ENCODE measurements at regions not wholly inside any gene's neighbourhood (a gene's known extent, or its start where the extent isn't known, plus 50 kb on each side); places are given as distances from the start of the nearest gene placed in this dataset.

GRCh38 chr2:10985901-10986535 is 74.3 kb downstream of the KCNF1 start:
- no peak for DNase-seq

- no peak for DNase-seq
Observed at GRCh38 chr2:10987439-10987838, 75.7 kb downstream of the KCNF1 start.

- no peak for DNase-seq
Observed at GRCh38 chr2:10987861-10988260, 76.1 kb downstream of the KCNF1 start.

GRCh38 chr2:10989151-10989550 is 77.4 kb downstream of the KCNF1 start:
- no peak for DNase-seq

- no peak for DNase-seq
Observed at GRCh38 chr2:10989782-10990181, 78.0 kb downstream of the KCNF1 start.

- no peak for DNase-seq
Observed at GRCh38 chr2:10990561-10991111, 78.9 kb downstream of the KCNF1 start.

GRCh38 chr2:10992023-10992791 is 80.5 kb downstream of the KCNF1 start:
- no peak for DNase-seq

GRCh38 chr2:10993001-10993481 is 81.3 kb downstream of the KCNF1 start:
- DNase-seq, result no peak

GRCh38 chr2:10995366-10995970 is 83.7 kb downstream of the KCNF1 start:
- DNase-seq, result no peak

- no peak for DNase-seq
Observed at GRCh38 chr2:11004199-11004598, 92.5 kb downstream of the KCNF1 start.

GRCh38 chr2:11005032-11005431 is 93.3 kb downstream of the KCNF1 start:
- no peak for DNase-seq

- no peak for DNase-seq
Observed at GRCh38 chr2:11006191-11006590, 94.5 kb downstream of the KCNF1 start.

- DNase-seq, result no peak
Observed at GRCh38 chr2:11007331-11008264, 95.9 kb downstream of the KCNF1 start.

- no peak for DNase-seq
Observed at GRCh38 chr2:11008773-11009172, 97.0 kb downstream of the KCNF1 start.

GRCh38 chr2:11009176-11009575 is 97.4 kb downstream of the KCNF1 start:
- no peak for DNase-seq

- no peak for DNase-seq
Observed at GRCh38 chr2:11009891-11010290, 98.2 kb downstream of the KCNF1 start.

- no peak for DNase-seq
Observed at GRCh38 chr2:11011359-11011758, 99.6 kb downstream of the KCNF1 start.

- DNase-seq, result no peak
Observed at GRCh38 chr2:11012131-11012693, 100.5 kb downstream of the KCNF1 start.

GRCh38 chr2:11013196-11013595 is 101.5 kb downstream of the KCNF1 start:
- no peak for DNase-seq

GRCh38 chr2:11014026-11014425 is 102.3 kb downstream of the KCNF1 start:
- DNase-seq, result no peak

- DNase-seq, result no peak
Observed at GRCh38 chr2:11016735-11017388, 105.1 kb downstream of the KCNF1 start.

- no peak for DNase-seq
Observed at GRCh38 chr2:11017921-11018320, 106.2 kb downstream of the KCNF1 start.
